ENCODE measurements at regions not wholly inside any gene's neighbourhood (a gene's known extent, or its start where the extent isn't known, plus 50 kb on each side); places are given as distances from the start of the nearest gene placed in this dataset.
"Not testable (repeated sequence)": the region's sequence is repeated elsewhere in the genome, so short reads cannot be mapped to it uniquely, and the experiment has no call there.

GRCh38 chr1:181324797-181325616 is 158.3 kb upstream of the CACNA1E start (continued):
- TF ChIP-seq ZNF740 (CRISPR knock-in tag; IDR thresholded peaks at IDR 0.05) = no peak
- TF ChIP-seq SP5 (CRISPR knock-in tag; IDR thresholded peaks at IDR 0.05; ENCODE audit: borderline replicate concordance, low read depth) = no peak
- no peak for TF ChIP-seq MATR3 (CRISPR knock-in tag; IDR thresholded peaks at IDR 0.05)
- TF ChIP-seq ZNF251 (CRISPR knock-in tag; IDR thresholded peaks at IDR 0.05) = no peak
- TF ChIP-seq FOSL2 (CRISPR knock-in tag; IDR thresholded peaks at IDR 0.05) = peak; percentile 77

- CTCF ChIA-PET (ENCODE audit: low intra/inter-chr PET ratio, low total read pairs); H4K20me1 ChIP-seq (ENCODE audit: insufficient read depth, low read length); H3K4me2 ChIP-seq (ENCODE audit: low read depth, low read length); in situ Hi-C loops (cut with HindIII; ENCODE audit: extremely low pct_ligation_motif_present, low pct_unique_long_range_greater_than_20kb); H3K79me2 ChIP-seq (ENCODE audit: insufficient read depth, low read length); H3K4me1 ChIP-seq (ENCODE audit: insufficient read depth, low read length); H3K27ac ChIP-seq (ENCODE audit: extremely low read length, insufficient read depth, low read length); H2AFZ ChIP-seq (ENCODE audit: low read length); H3K9me3 ChIP-seq (ENCODE audit: low read length); DNase-seq (ENCODE audit: low spot score); intact Hi-C loops (cut with micrococcal nuclease; ENCODE audit: unreplicated experiment); FAIRE-seq; POLR2A ChIA-PET; H3K27me3 ChIP-seq (ENCODE audit: control insufficient read depth in 1 of 2, insufficient read depth in 2 of 2, low read length in 2 of 2); H3K36me3 ChIP-seq (replicated peaks in 1 of 2; ENCODE audit: control insufficient read depth in 1 of 2, insufficient read depth in 2 of 2, low read length in 2 of 2); ATAC-seq; H3K4me3 ChIP-seq (replicated peaks in 1 of 3; ENCODE audit: insufficient read depth in 1 of 3, low read depth in 2 of 3, low read length in 3 of 3); BruUV-seq (replicated peaks); H3K9ac ChIP-seq (ENCODE audit: insufficient read depth, low read depth, low read length): not testable (repeated sequence)
- 45% methylated on average over 18 of the region's 18 CpGs for WGBS (ENCODE audit: low lambda C conversion rate)
Measured at GRCh38 chr1:181325765-181326164, 157.6 kb upstream of the CACNA1E start.

GRCh38 chr1:181326348-181326747 is 157.0 kb upstream of the CACNA1E start:
- Histone ChIP-seq H3K9ac (ENCODE audit: insufficient read depth, low read depth, low read length) (no peak overlapping the region), H2AFZ (ENCODE audit: low read length) (no peak overlapping the region), H3K36me3 (replicated peaks in 1 of 2; ENCODE audit: control insufficient read depth in 1 of 2, insufficient read depth in 2 of 2, low read length in 2 of 2) (no peaks in the 10 kb centered on the region), H3K4me1 (ENCODE audit: insufficient read depth, low read length) (no peaks in the 10 kb centered on the region), H3K4me3 (replicated peaks in 1 of 3; ENCODE audit: insufficient read depth in 1 of 3, low read depth in 2 of 3, low read length in 3 of 3) (no peak overlapping the region), H3K27ac (ENCODE audit: extremely low read length, insufficient read depth, low read length) (no peak overlapping the region), H3K9me3 (ENCODE audit: low read length) (no peaks in the 10 kb centered on the region), H3K79me2 (ENCODE audit: insufficient read depth, low read length) (no peaks in the 10 kb centered on the region), H4K20me1 (ENCODE audit: insufficient read depth, low read length) (no peaks in the 10 kb centered on the region), H3K27me3 (ENCODE audit: control insufficient read depth in 1 of 2, insufficient read depth in 2 of 2, low read length in 2 of 2) (peaks cover 0 to 10% of the 10 kb centered on the region in 2 experiments; a peak in 2 of 5 replicates), H3K4me2 (ENCODE audit: low read depth, low read length) (no peak overlapping the region)
- POLR2A ChIA-PET = no interaction called here
- WGBS (ENCODE audit: low lambda C conversion rate) = 56% methylated on average over 3 of the region's 3 CpGs
- ATAC-seq (no peak), FAIRE-seq (no peak), DNase-seq (ENCODE audit: low spot score) (no peak)
- no TSS peak for BruUV-seq (replicated peaks)
- intact Hi-C loops (cut with micrococcal nuclease; ENCODE audit: unreplicated experiment) = no loop called here
- TF ChIP-seq KLF6 (CRISPR knock-in tag; IDR thresholded peaks at IDR 0.05) (no peak), KMT2B (CRISPR knock-in tag; IDR thresholded peaks at IDR 0.05) (no peak), ZFAT (CRISPR knock-in tag; conservative IDR thresholded peaks at IDR 0.05) (no peak)
- in situ Hi-C loops (cut with HindIII; ENCODE audit: extremely low pct_ligation_motif_present, low pct_unique_long_range_greater_than_20kb) = no loop called here
- CTCF ChIA-PET (ENCODE audit: low intra/inter-chr PET ratio, low total read pairs) = no interaction called here
